ENCODE measurements at regions not wholly inside any gene's neighbourhood (a gene's known extent, or its start where the extent isn't known, plus 50 kb on each side); places are given as distances from the start of the nearest gene placed in this dataset.

DNA sequence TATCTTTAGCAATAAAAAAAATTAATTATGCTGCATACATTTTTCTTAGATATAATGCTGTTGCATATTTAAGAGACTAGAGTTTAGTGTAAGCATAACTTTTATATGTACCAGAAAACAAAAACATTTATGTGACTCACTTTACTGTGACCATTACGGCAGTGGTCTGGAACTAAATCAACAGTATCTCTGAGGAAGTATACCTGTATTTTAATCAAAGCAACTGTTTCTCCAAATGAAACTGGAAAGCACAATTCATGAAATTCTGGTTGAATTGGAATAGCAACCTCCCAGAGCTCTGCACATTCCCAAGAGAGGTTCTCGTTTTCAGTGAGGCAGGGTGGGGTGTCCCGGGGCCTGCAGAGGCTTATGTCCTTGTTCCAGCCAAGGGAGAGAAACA lies 112.2 kb upstream of the TACR1 start:
- no peak for TF ChIP-seq TAF1 (IDR thresholded peaks at IDR 0.05; ENCODE audit: low read depth, low read length)
- no peak for TF ChIP-seq POLR2AphosphoS5 (IDR thresholded peaks at IDR 0.05; ENCODE audit: low read depth, low read length)
